ENCODE measurements at regions not wholly inside any gene's neighbourhood (a gene's known extent, or its start where the extent isn't known, plus 50 kb on each side); places are given as distances from the start of the nearest gene placed in this dataset.
A peak's percentile ranks its signal among the peaks of the same experiment; 100 is the strongest.
"Not testable (repeated sequence)": the region's sequence is repeated elsewhere in the genome, so short reads cannot be mapped to it uniquely, and the experiment has no call there.

GRCh38 chr2:131636704-131637308 is 109.1 kb downstream of the CCDC74A start:
- not testable (repeated sequence) for DNase-seq (ENCODE audit: low read depth in 4 of 4, low spot score in 3 of 4)

- not testable (repeated sequence) for DNase-seq (ENCODE audit: low read depth in 4 of 4, low spot score in 3 of 4)
Observed at GRCh38 chr2:131639001-131639620, 111.4 kb downstream of the CCDC74A start.

- peak in 1 of 4 donors; percentile 7 for DNase-seq (ENCODE audit: low read depth in 4 of 4, low spot score in 3 of 4)
Observed at GRCh38 chr2:131641414-131642206, 113.9 kb downstream of the CCDC74A start.

- not testable (repeated sequence) for DNase-seq (ENCODE audit: low read depth in 4 of 4, low spot score in 3 of 4)
Observed at GRCh38 chr2:131643180-131643579, 115.5 kb downstream of the CCDC74A start.

- DNase-seq (ENCODE audit: low read depth in 4 of 4, low spot score in 3 of 4), result no peak
Observed at GRCh38 chr2:131645177-131645765, 117.6 kb downstream of the CCDC74A start.

- DNase-seq (ENCODE audit: low read depth in 4 of 4, low spot score in 3 of 4), result not testable (repeated sequence)
Observed at GRCh38 chr2:131646220-131646619, 118.5 kb downstream of the CCDC74A start.

- DNase-seq (ENCODE audit: low read depth in 4 of 4, low spot score in 3 of 4), result no peak
Observed at GRCh38 chr2:131646669-131647297, 119.1 kb downstream of the CCDC74A start.

- DNase-seq (ENCODE audit: low read depth in 4 of 4, low spot score in 3 of 4), result not testable (repeated sequence)
Observed at GRCh38 chr2:131648565-131648964, 120.9 kb downstream of the CCDC74A start.

- not testable (repeated sequence) for DNase-seq (ENCODE audit: low read depth in 4 of 4, low spot score in 3 of 4)
Observed at GRCh38 chr2:131652246-131652645, 124.6 kb downstream of the CCDC74A start.

- DNase-seq (ENCODE audit: low read depth in 4 of 4, low spot score in 3 of 4), result not testable (repeated sequence)
Observed at GRCh38 chr2:131654107-131654506, 126.4 kb downstream of the CCDC74A start.

- DNase-seq (ENCODE audit: low read depth in 4 of 4, low spot score in 3 of 4), result no peak
Observed at GRCh38 chr2:131656816-131657633, 129.3 kb downstream of the CCDC74A start.

- no peak for DNase-seq (ENCODE audit: low read depth in 4 of 4, low spot score in 3 of 4)
Observed at GRCh38 chr2:131657895-131658768, 130.4 kb downstream of the CCDC74A start.

- no peak for DNase-seq (ENCODE audit: low read depth in 4 of 4, low spot score in 3 of 4)
Observed at GRCh38 chr2:131658769-131659131, 131.1 kb downstream of the CCDC74A start.

GRCh38 chr2:131659168-131659572 is 131.5 kb downstream of the CCDC74A start:
- DNase-seq (ENCODE audit: low read depth in 4 of 4, low spot score in 3 of 4), result no peak

- not testable (repeated sequence) for DNase-seq (ENCODE audit: low read depth in 4 of 4, low spot score in 3 of 4)
Observed at GRCh38 chr2:131661101-131661782, 133.6 kb downstream of the CCDC74A start.

GRCh38 chr2:131661884-131662535 is 134.3 kb downstream of the CCDC74A start:
- DNase-seq (ENCODE audit: low read depth in 4 of 4, low spot score in 3 of 4), result not testable (repeated sequence)

GRCh38 chr2:131663501-131663900 is 135.8 kb downstream of the CCDC74A start:
- DNase-seq (ENCODE audit: low read depth in 4 of 4, low spot score in 3 of 4), result not testable (repeated sequence)

- DNase-seq (ENCODE audit: low read depth in 4 of 4, low spot score in 3 of 4), result not testable (repeated sequence)
Observed at GRCh38 chr2:131665716-131666115, 138.0 kb downstream of the CCDC74A start.

Measured in left renal pelvis (tissue), 4 donors.